GM12878 (cell line): ENCODE measurements at regions not wholly inside any gene's neighbourhood (a gene's known extent, or its start where the extent isn't known, plus 50 kb on each side); places are given as distances from the start of the nearest gene placed in this dataset.

ENCODE experiments used
- ATAC-seq: fragments of 200-7000 bp; cut with Tn5 transposase; 3 replicates; pipeline ENCODE4 v1.9.1; 2020; ENCODE audit warnings: mild to moderate bottlenecking, moderate library complexity
- BruUV-seq: library from RNA; stranded (reverse); fragments of 400-500 nt; replicated peaks from 2 replicates; lab custom pipeline; 2021; lab: Mats Ljungman, UMichigan
- CTCF ChIA-PET: fragments of 300-600 bp; sonication (Branson Sonifier 250); formaldehyde crosslinking; extraction: SDS; loops from one replicate; lab custom pipeline; 2021; ENCODE audit warnings: inconsistent platforms; lab: Yijun Ruan, JAX
- POLR2A ChIA-PET: fragments of 350-600 bp; formaldehyde crosslinking; extraction: SDS; loops from one replicate; lab custom pipeline; 2021; ENCODE audit warnings: inconsistent platforms; lab: Charles Lee
- RAD21 ChIA-PET: fragments of 300-600 bp; sonication (Branson Sonifier 250); formaldehyde crosslinking; loops from one replicate; lab custom pipeline; 2023; ENCODE audit warnings: antibody characterized with exemption; ENCODE audit not compliant: unreplicated experiment; lab: Charles Lee
- SMC1A ChIA-PET: fragments of 300-600 bp; sonication (Branson Sonifier 250); formaldehyde crosslinking; loops from one replicate; lab custom pipeline; 2023; ENCODE audit not compliant: unreplicated experiment, uncharacterized antibody; lab: Charles Lee
- DNase-seq: peaks from one replicate; pipeline ENCODE4 v3.0.0-alpha.2; 2011; ENCODE audit warnings: low read depth, low spot score
- FAIRE-seq: peaks from 3 replicates; lab custom pipeline; 2011; peaks lifted over from hg19 to GRCh38; lab: Jason Lieb, UNC
- H2AFZ ChIP-seq: 2 replicates; pipeline ENCODE4 v1.6.0; 2011; ENCODE audit warnings: low read depth, low read length, control low read depth; ENCODE audit not compliant: control insufficient read depth
- H3K27ac ChIP-seq: 2 replicates; pipeline ENCODE4 v1.5.1; 2011; ENCODE audit warnings: control low read depth; ENCODE audit not compliant: control insufficient read depth, insufficient read depth
- H3K27me3 ChIP-seq, 2 experiments: replicated peaks in 1 of 2; 2 replicates each; pipeline versions ENCODE4 v1.6.0 to v1.6.1; 2011; ENCODE audit warnings: low read length in 1 of 2; ENCODE audit not compliant: control insufficient read depth in 2 of 2, insufficient read depth in 2 of 2
- H3K36me3 ChIP-seq, 2 experiments: 2 replicates each; pipeline ENCODE4 v1.5.1; 2011; ENCODE audit warnings: low read length in 1 of 2; ENCODE audit not compliant: control insufficient read depth in 2 of 2, insufficient read depth in 2 of 2
- H3K4me1 ChIP-seq: 2 replicates; pipeline ENCODE4 v1.6.1; 2011; ENCODE audit warnings: mild to moderate bottlenecking, low read length, moderate library complexity, mixed read lengths; ENCODE audit not compliant: control insufficient read depth, insufficient read depth
- H3K4me2 ChIP-seq: 2 replicates; pipeline ENCODE4 v1.6.0; 2011; ENCODE audit warnings: control low read depth; ENCODE audit not compliant: control insufficient read depth, insufficient read depth
- H3K4me3 ChIP-seq: fragments of 200-600 bp; sonication (generic); 2 replicates; pipeline ENCODE4 v1.5.1; 2016
- H3K79me2 ChIP-seq: 2 replicates; pipeline ENCODE4 v1.6.0; 2011; ENCODE audit warnings: low read length; ENCODE audit not compliant: control insufficient read depth, insufficient read depth
- H3K9ac ChIP-seq: 2 replicates; pipeline ENCODE4 v1.8.0; 2011; ENCODE audit warnings: low read length, control low read depth, mixed read lengths; ENCODE audit not compliant: control insufficient read depth, insufficient read depth
- H3K9me3 ChIP-seq: replicated peaks from 3 replicates; pipeline ENCODE4 v1.5.1; 2011; ENCODE audit warnings: mild to moderate bottlenecking, low read length; ENCODE audit not compliant: control insufficient read depth, insufficient read depth
- H4K20me1 ChIP-seq: 2 replicates; pipeline ENCODE4 v1.6.0; 2011; ENCODE audit not compliant: control insufficient read depth, insufficient read depth
- ASH2L ChIP-seq: fragments of 300-600, 200-600 bp; sonication (generic); IDR thresholded peaks from 2 replicates; pipeline ENCODE4 v1.6.1; 2017; ENCODE audit warnings: low read depth, mild to moderate bottlenecking, borderline replicate concordance
- BACH1 ChIP-seq: fragments of 450-650 bp; IDR thresholded peaks from 2 replicates; pipeline ENCODE4 v1.6.1; 2017; ENCODE audit warnings: mild to moderate bottlenecking, borderline replicate concordance
- BCL3 ChIP-seq: IDR thresholded peaks from 2 replicates; pipeline ENCODE4 v1.6.1; 2011; ENCODE audit warnings: borderline replicate concordance, low read depth, mild to moderate bottlenecking, moderate library complexity, low read length; ENCODE audit not compliant: insufficient read depth, poor library complexity, severe bottlenecking
- BHLHE40 ChIP-seq, 2 experiments: fragments of 450-650 bp in 1 of 2; IDR thresholded peaks; 2 replicates each; pipeline ENCODE4 v1.6.1; 2011 to 2017; ENCODE audit warnings: low read depth in 2 of 2, borderline replicate concordance in 1 of 2, improper control_type of control experiment in 1 of 2, low read length in 1 of 2, mild to moderate bottlenecking in 1 of 2
- EZH2 ChIP-seq: IDR thresholded peaks from 2 replicates; pipeline ENCODE4 v1.6.1; 2012; ENCODE audit warnings: low read depth, mild to moderate bottlenecking, control low read depth, inconsistent platforms, low read length, borderline replicate concordance; ENCODE audit not compliant: control insufficient read depth
- GABPA ChIP-seq: IDR thresholded peaks from 2 replicates; pipeline ENCODE4 v1.6.1; 2014; ENCODE audit warnings: antibody characterized with exemption, low read depth, mild to moderate bottlenecking, inconsistent platforms
- HDGF ChIP-seq: fragments of 450-650 bp; IDR thresholded peaks from 2 replicates; pipeline ENCODE4 v1.6.1; 2016; ENCODE audit warnings: antibody characterized with exemption
- KAT2A ChIP-seq: conservative IDR thresholded peaks from 2 replicates; pipeline ENCODE4 v1.6.1; 2011; ENCODE audit warnings: low read depth, low read length; ENCODE audit not compliant: control insufficient read depth
- KDM1A ChIP-seq: fragments of 200-600 bp; sonication (generic); IDR thresholded peaks from 2 replicates; pipeline ENCODE4 v1.6.1; 2016; ENCODE audit warnings: borderline replicate concordance
- MEF2B ChIP-seq: fragments of 450-650 bp; IDR thresholded peaks from 2 replicates; pipeline ENCODE4 v1.6.1; 2018; ENCODE audit warnings: mild to moderate bottlenecking, moderate library complexity; ENCODE audit not compliant: partially characterized antibody, poor library complexity, severe bottlenecking
- NBN ChIP-seq: fragments of 450-650 bp; IDR thresholded peaks from 2 replicates; pipeline ENCODE4 v1.6.1; 2016
- RBBP5 ChIP-seq: fragments of 200-600 bp; sonication (generic); conservative IDR thresholded peaks from 2 replicates; pipeline ENCODE4 v1.6.1; 2016
- SMC3 ChIP-seq: IDR thresholded peaks from 2 replicates; pipeline ENCODE4 v1.6.1; 2011; ENCODE audit warnings: low read length, improper control_type of control experiment, borderline replicate concordance
- SREBF1 ChIP-seq: IDR thresholded peaks from 2 replicates; pipeline ENCODE4 v1.6.1; 2012; ENCODE audit warnings: mild to moderate bottlenecking, low read length
- TCF12 ChIP-seq: IDR thresholded peaks from 2 replicates; pipeline ENCODE4 v1.6.1; 2011; ENCODE audit warnings: low read depth, mild to moderate bottlenecking, low read length
- ZBTB33 ChIP-seq: fragments of 450-650 bp; IDR thresholded peaks from 2 replicates; pipeline ENCODE4 v1.6.1; 2017; ENCODE audit warnings: mild to moderate bottlenecking
- WGBS: methylation state at CpG from one replicate; pipeline ENCODE4 v1.1.6; 2016; ENCODE audit warnings: low lambda C conversion rate; ENCODE audit not compliant: insufficient replicate concordance, insufficient coverage; ENCODE audit errors: missing lambda C conversion rate; 5-methylcytosine and 5-hydroxymethylcytosine counted together
- in situ Hi-C: fragments of 300-500 bp; cut with MboI; formaldehyde crosslinking; loops from 9 replicates; pipeline ENCODE4 v1.14.3; 2018; ENCODE audit warnings: mixed read lengths
- intact Hi-C: fragments of 100-400 bp; cut with micrococcal nuclease; formaldehyde crosslinking; loops from one replicate; pipeline ENCODE4 v1.14.2; 2022; ENCODE audit not compliant: unreplicated experiment

GRCh38 chr10:59524348-59524747, 162.0 kb upstream of the FAM13C start:
- no peaks in the 10 kb centered on the region for H3K4me1 ChIP-seq
- CTCF ChIA-PET, result no interaction called here
- no peak overlapping the region for H3K4me3 ChIP-seq
- WGBS, result 0% methylated on average over 1 of the region's 1 CpG
- TF ChIP-seq RBBP5, result no peak
- TF ChIP-seq ZBTB33, result no peak
- TF ChIP-seq KDM1A, result no peak
- no peak for TF ChIP-seq SMC3
- no peak for TF ChIP-seq SREBF1
- TF ChIP-seq BACH1, result no peak
- TF ChIP-seq EZH2, result no peak
- TF ChIP-seq MEF2B, result no peak
- no peak for TF ChIP-seq NBN
- no peak for TF ChIP-seq HDGF
- no peak for TF ChIP-seq GABPA
- TF ChIP-seq ASH2L, result no peak
- no peak for TF ChIP-seq TCF12
- TF ChIP-seq BCL3, result no peak
- TF ChIP-seq KAT2A, result no peak
- TF ChIP-seq BHLHE40 (IDR thresholded peaks at IDR 0.05; ENCODE audit: borderline replicate concordance in 1 of 2, low read depth in 2 of 2, low read length in 1 of 2), result no peak
- no peak overlapping the region for H3K4me2 ChIP-seq
- in situ Hi-C loops (no loop called here), intact Hi-C loops (no loop called here)
- BruUV-seq, result no TSS peak
- no peaks in the 10 kb centered on the region for H3K79me2 ChIP-seq
- POLR2A ChIA-PET, result no interaction called here
- no peak overlapping the region for H2AFZ ChIP-seq
- no peak overlapping the region for H3K9ac ChIP-seq
- FAIRE-seq (no peak), ATAC-seq (no peak), DNase-seq (no peak)
- RAD21 ChIA-PET, result no interaction called here
- H3K27ac ChIP-seq, result no peak overlapping the region
- no peaks in the 10 kb centered on the region for H3K36me3 ChIP-seq
- SMC1A ChIA-PET, result no interaction called here
- no peaks in the 10 kb centered on the region; a peak in 1 of 4 replicates for H3K27me3 ChIP-seq
- no peaks in the 10 kb centered on the region for H4K20me1 ChIP-seq
- H3K9me3 ChIP-seq, result no peaks in the 10 kb centered on the region
